HG03460 (cell line): ENCODE measurements at regions not wholly inside any gene's neighbourhood (a gene's known extent, or its start where the extent isn't known, plus 50 kb on each side); places are given as distances from the start of the nearest gene placed in this dataset.
"Not testable (repeated sequence)": the region's sequence is repeated elsewhere in the genome, so short reads cannot be mapped to it uniquely, and the experiment has no call there.

Experiments used
- ATAC-seq: cut with Tn5 transposase; IDR thresholded peaks from one replicate; pipeline ENCODE4 v1.9.1; 2021; ENCODE audit not compliant: unreplicated experiment

- ATAC-seq: no peak
These were observed 126.2 kb upstream of the ADCY2 start for GRCh38 chr5:7269591-7270274.

- ATAC-seq: no peak
These were observed 124.4 kb upstream of the ADCY2 start for GRCh38 chr5:7271435-7272084.

GRCh38 chr5:7272408-7272965 lies 123.5 kb upstream of the ADCY2 start:
- ATAC-seq: no peak

GRCh38 chr5:7274203-7274602 lies 121.7 kb upstream of the ADCY2 start:
- no peak for ATAC-seq

GRCh38 chr5:7289634-7290033 lies 106.3 kb upstream of the ADCY2 start:
- ATAC-seq: not testable (repeated sequence)

GRCh38 chr5:7297821-7298220 lies 98.1 kb upstream of the ADCY2 start:
- ATAC-seq: not testable (repeated sequence)

GRCh38 chr5:7299731-7300130 lies 96.2 kb upstream of the ADCY2 start:
- not testable (repeated sequence) for ATAC-seq

GRCh38 chr5:7305000-7305674 lies 90.8 kb upstream of the ADCY2 start:
- not testable (repeated sequence) for ATAC-seq

- not testable (repeated sequence) for ATAC-seq
These were observed 89.4 kb upstream of the ADCY2 start for GRCh38 chr5:7306556-7306955.

- not testable (repeated sequence) for ATAC-seq
These were observed 88.2 kb upstream of the ADCY2 start for GRCh38 chr5:7307709-7308108.

- ATAC-seq: not testable (repeated sequence)
These were observed 86.2 kb upstream of the ADCY2 start for GRCh38 chr5:7309715-7310114.

GRCh38 chr5:7310656-7311055 lies 85.3 kb upstream of the ADCY2 start:
- not testable (repeated sequence) for ATAC-seq

GRCh38 chr5:7315118-7315517 lies 80.8 kb upstream of the ADCY2 start:
- no peak for ATAC-seq

GRCh38 chr5:7317751-7318150 lies 78.2 kb upstream of the ADCY2 start:
- no peak for ATAC-seq

GRCh38 chr5:7320701-7321301 lies 75.1 kb upstream of the ADCY2 start:
- no peak for ATAC-seq

GRCh38 chr5:7321724-7322123 lies 74.2 kb upstream of the ADCY2 start:
- ATAC-seq: no peak

GRCh38 chr5:7324919-7325318 lies 71.0 kb upstream of the ADCY2 start:
- ATAC-seq: no peak

- no peak for ATAC-seq
These were observed 69.7 kb upstream of the ADCY2 start for GRCh38 chr5:7325975-7326913.

GRCh38 chr5:7329141-7329540 lies 66.8 kb upstream of the ADCY2 start:
- ATAC-seq: no peak

GRCh38 chr5:7329712-7330111 lies 66.2 kb upstream of the ADCY2 start:
- no peak for ATAC-seq
